Osteocyte (in vitro differentiated cells): ENCODE measurements at regions not wholly inside any gene's neighbourhood (a gene's known extent, or its start where the extent isn't known, plus 50 kb on each side); places are given as distances from the start of the nearest gene placed in this dataset.

Experiments
- DNase-seq: peaks from one replicate; pipeline ENCODE4 v3.0.0; 2021; ENCODE audit warnings: mixed read lengths; ENCODE audit not compliant: unreplicated experiment; ENCODE audit errors: extremely low spot score
- H3K27ac Mint-ChIP-seq: one replicate; pipeline ENCODE4 v1.8.0; 2021; ENCODE audit warnings: mild to moderate bottlenecking, mixed read lengths; ENCODE audit not compliant: unreplicated experiment
- H3K27me3 Mint-ChIP-seq: one replicate; pipeline ENCODE4 v1.8.0; 2021; ENCODE audit warnings: mixed read lengths; ENCODE audit not compliant: unreplicated experiment
- H3K36me3 Mint-ChIP-seq: one replicate; pipeline ENCODE4 v1.8.0; 2021; ENCODE audit warnings: mixed read lengths; ENCODE audit not compliant: unreplicated experiment
- H3K4me1 Mint-ChIP-seq: one replicate; pipeline ENCODE4 v1.8.0; 2021; ENCODE audit warnings: mixed read lengths; ENCODE audit not compliant: unreplicated experiment
- H3K4me3 Mint-ChIP-seq: one replicate; pipeline ENCODE4 v1.8.0; 2021; ENCODE audit warnings: mild to moderate bottlenecking, moderate library complexity, mixed read lengths; ENCODE audit not compliant: unreplicated experiment
- H3K9me3 Mint-ChIP-seq: one replicate; pipeline ENCODE4 v1.8.0; 2021; ENCODE audit warnings: mixed read lengths; ENCODE audit not compliant: unreplicated experiment
- TF ChIP-seq, protein P1 (sequence below): fragments of 200-600 bp; sonication (generic); IDR thresholded peaks from 2 replicates; pipeline ENCODE4 v1.5.0; 2021; ENCODE audit warnings: antibody characterized with exemption, mild to moderate bottlenecking, moderate library complexity

DNA sequence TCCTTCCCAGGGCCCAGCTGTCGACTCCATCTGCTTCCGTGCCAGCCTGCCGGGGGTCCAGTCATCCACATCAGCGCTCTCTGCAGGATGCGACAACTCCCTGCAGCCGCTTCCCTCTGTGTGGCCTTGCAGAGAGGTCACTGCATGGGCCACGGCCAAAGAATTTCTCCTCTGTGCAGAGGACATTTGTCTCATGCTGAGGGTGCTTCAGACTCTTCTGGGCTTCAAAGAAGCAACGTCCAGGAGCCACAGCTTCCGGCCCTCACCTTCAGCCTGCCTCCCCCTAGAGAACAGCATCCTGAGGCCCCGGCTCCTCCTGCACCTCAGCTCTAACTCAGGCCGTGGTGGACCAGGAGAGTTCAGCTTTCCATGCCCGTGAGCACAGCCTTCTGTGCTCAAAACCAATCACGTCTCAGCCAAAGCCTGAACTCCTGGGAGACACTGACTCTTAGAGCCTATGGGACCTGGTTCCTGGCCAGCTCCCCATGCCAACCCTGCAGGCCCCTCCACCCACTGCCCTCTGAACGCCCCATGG lies 258.9 kb downstream of the BRD1 start:
- Mint-ChIP-seq H3K9me3 (no peaks in the 10 kb centered on the region), H3K4me1 (no peaks in the 10 kb centered on the region), H3K27ac (no peak overlapping the region), H3K4me3 (no peak overlapping the region), H3K27me3 (no peaks in the 10 kb centered on the region), H3K36me3 (no peaks in the 10 kb centered on the region)
- DNase-seq = peak; percentile 72
- TF ChIP-seq, protein P1, sequence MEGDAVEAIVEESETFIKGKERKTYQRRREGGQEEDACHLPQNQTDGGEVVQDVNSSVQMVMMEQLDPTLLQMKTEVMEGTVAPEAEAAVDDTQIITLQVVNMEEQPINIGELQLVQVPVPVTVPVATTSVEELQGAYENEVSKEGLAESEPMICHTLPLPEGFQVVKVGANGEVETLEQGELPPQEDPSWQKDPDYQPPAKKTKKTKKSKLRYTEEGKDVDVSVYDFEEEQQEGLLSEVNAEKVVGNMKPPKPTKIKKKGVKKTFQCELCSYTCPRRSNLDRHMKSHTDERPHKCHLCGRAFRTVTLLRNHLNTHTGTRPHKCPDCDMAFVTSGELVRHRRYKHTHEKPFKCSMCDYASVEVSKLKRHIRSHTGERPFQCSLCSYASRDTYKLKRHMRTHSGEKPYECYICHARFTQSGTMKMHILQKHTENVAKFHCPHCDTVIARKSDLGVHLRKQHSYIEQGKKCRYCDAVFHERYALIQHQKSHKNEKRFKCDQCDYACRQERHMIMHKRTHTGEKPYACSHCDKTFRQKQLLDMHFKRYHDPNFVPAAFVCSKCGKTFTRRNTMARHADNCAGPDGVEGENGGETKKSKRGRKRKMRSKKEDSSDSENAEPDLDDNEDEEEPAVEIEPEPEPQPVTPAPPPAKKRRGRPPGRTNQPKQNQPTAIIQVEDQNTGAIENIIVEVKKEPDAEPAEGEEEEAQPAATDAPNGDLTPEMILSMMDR = no peak

DNA sequence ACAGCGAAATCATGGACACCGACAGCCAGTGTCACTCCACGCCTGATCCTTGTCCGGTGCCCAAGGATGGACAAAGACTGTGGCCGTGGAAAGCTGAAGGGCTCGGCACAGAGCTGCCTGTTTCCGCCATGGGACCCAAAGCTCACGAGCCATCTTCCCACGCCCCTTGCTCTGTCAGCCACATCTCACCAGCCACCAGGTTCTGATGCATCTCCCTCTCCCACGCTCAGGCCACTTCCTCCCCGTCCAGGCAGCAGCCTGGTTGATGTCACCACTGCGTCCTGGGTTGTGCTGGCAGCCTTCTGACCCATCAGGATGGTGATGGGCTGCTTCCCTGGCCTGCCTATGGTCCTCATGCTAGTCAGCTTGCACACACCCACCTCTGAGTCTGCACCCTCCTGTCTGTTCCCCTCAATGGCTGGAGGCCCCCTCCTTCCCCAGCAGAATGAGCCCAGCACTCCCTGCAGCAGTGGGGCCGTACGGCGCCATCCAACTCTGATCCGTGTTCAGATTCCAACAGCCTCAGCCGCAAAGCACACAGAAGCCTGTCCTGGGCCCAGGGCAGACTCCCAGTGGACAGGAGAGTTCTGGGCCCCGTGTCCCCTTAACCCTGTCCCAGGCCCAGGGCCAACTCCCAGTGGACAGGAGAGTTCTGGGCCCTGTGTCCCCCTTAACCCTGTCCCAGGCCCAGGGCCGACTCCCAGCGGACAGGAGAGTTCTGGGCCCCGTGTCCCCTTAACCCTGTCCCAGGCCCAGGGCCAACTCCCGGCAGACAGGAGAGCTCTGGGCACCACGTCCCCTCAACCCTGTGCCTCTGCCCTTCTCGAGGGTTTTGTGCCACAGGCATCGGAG lies 259.5 kb downstream of the BRD1 start:
- H3K27ac Mint-ChIP-seq = no peak overlapping the region
- TF ChIP-seq, protein P1 = no peak
- H3K4me1 Mint-ChIP-seq = no peaks in the 10 kb centered on the region
- no peak overlapping the region for H3K4me3 Mint-ChIP-seq
- no peaks in the 10 kb centered on the region for H3K27me3 Mint-ChIP-seq
- no peaks in the 10 kb centered on the region for H3K9me3 Mint-ChIP-seq
- DNase-seq = peak; percentile 70
- no peaks in the 10 kb centered on the region for H3K36me3 Mint-ChIP-seq

DNA sequence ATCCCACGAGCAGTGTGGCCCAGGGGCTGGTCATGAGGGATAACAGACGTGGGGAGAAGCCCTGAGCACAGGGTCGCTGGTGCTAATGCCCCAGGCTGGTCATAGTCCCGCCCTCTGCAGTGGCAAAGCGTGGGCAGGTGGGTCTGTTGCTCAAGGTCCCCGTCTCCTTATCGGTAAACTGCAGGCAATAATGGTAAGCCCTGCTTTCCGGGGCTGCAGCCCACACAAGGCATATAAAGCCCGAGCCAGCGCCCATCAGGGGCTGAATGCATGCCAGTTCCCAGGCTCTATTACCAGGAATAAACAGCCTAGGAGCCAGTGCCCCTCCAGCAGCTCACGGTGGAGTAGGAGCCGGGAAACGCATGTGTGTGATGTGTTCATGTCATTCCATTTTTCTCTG lies 261.0 kb downstream of the BRD1 start:
- Mint-ChIP-seq H3K36me3 (no peaks in the 10 kb centered on the region), H3K27me3 (no peaks in the 10 kb centered on the region), H3K4me3 (no peak overlapping the region), H3K27ac (no peak overlapping the region), H3K4me1 (no peaks in the 10 kb centered on the region), H3K9me3 (no peaks in the 10 kb centered on the region)
- TF ChIP-seq, protein P1 = no peak
- DNase-seq = no peak

DNA sequence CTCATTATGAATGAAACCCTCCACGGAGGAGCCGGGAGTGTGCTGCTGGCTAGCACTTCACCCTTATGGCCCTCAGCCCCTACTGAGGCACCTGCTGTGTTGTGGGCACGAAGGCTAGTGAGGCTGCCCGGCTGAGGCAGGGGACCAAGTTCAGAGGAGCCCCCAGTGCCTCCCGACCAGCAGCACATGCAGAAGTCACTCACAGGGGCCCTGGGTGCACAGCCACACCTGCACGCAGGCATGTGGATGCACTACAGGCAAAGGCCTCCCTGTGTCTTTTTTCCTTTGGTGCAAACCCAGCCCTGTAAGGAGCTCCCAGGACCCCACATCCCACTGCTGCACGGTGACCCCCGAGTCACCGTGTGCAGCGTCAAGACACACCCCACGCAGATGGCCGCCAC lies 261.5 kb downstream of the BRD1 start:
- Mint-ChIP-seq H3K27me3 (no peaks in the 10 kb centered on the region), H3K9me3 (no peaks in the 10 kb centered on the region), H3K36me3 (no peaks in the 10 kb centered on the region), H3K4me1 (no peaks in the 10 kb centered on the region), H3K27ac (no peak overlapping the region), H3K4me3 (no peak overlapping the region)
- TF ChIP-seq, protein P1 = no peak
- peak; percentile 79 for DNase-seq

DNA sequence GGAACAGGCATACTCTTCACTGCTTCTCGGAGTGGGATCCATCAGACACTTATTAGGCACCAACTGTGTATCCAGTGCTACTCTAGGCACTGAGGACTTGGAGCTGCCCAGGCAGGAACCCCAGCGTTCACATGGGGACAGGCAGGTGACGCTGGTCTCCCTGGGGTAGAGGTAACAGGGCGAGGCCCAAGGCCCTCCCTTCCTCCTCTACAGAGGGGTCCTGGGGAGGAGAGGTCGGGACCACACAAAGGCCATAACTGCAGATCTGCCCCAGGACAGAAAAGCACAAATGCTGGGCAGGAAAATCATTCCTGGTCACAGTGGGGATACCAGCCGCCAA lies 262.2 kb downstream of the BRD1 start:
- Mint-ChIP-seq H3K27me3 (no peaks in the 10 kb centered on the region), H3K27ac (no peak overlapping the region), H3K9me3 (no peaks in the 10 kb centered on the region), H3K4me3 (no peak overlapping the region), H3K4me1 (no peaks in the 10 kb centered on the region), H3K36me3 (no peaks in the 10 kb centered on the region)
- TF ChIP-seq, protein P1 = no peak
- peak; percentile 79 for DNase-seq
